Liver (tissue), 3 donors: ENCODE measurements at regions not wholly inside any gene's neighbourhood (a gene's known extent, or its start where the extent isn't known, plus 50 kb on each side); places are given as distances from the start of the nearest gene placed in this dataset.

ENCODE experiments used
- CTCF ChIP-seq: fragments of 150-350 bp; IDR thresholded peaks from 2 replicates; pipeline ENCODE4 v1.5.1; 2017; ENCODE audit warnings: improper control_type of control experiment, low read depth, low read length; ENCODE audit not compliant: missing input control
- EGR1 ChIP-seq, 2 donors: IDR thresholded peaks; 2 replicates each; pipeline ENCODE4 v1.6.1; 2016 to 2018; ENCODE audit warnings: antibody characterized with exemption in 2 of 2, low read depth in 2 of 2
- FOXA1 ChIP-seq: IDR thresholded peaks from 2 replicates; pipeline ENCODE4 v1.6.1; 2016; ENCODE audit warnings: antibody characterized with exemption
- HNF4G ChIP-seq: IDR thresholded peaks from 2 replicates; pipeline ENCODE4 v1.6.1; 2016; ENCODE audit warnings: antibody characterized with exemption
- NR2F2 ChIP-seq: IDR thresholded peaks from 2 replicates; pipeline ENCODE4 v1.6.1; 2016; ENCODE audit warnings: antibody characterized with exemption
- RAD21 ChIP-seq, 2 donors: IDR thresholded peaks; 2 replicates each; pipeline ENCODE4 v1.6.1; 2016; ENCODE audit warnings: antibody characterized with exemption in 2 of 2, mild to moderate bottlenecking in 2 of 2
- SP1 ChIP-seq: IDR thresholded peaks from 2 replicates; pipeline ENCODE4 v1.6.1; 2018; ENCODE audit warnings: antibody characterized with exemption, mild to moderate bottlenecking
- TAF1 ChIP-seq: conservative IDR thresholded peaks from 2 replicates; pipeline ENCODE4 v1.6.1; 2016; ENCODE audit warnings: antibody characterized with exemption, mild to moderate bottlenecking
- YY1 ChIP-seq: IDR thresholded peaks from 2 replicates; pipeline ENCODE4 v1.6.1; 2016; ENCODE audit warnings: antibody characterized with exemption, mild to moderate bottlenecking
- TF ChIP-seq, protein P1 (sequence below): IDR thresholded peaks from 2 replicates; pipeline ENCODE4 v1.6.1; 2016; ENCODE audit warnings: antibody characterized with exemption
- TF ChIP-seq, protein P2 (sequence below): IDR thresholded peaks from 2 replicates; pipeline ENCODE4 v1.6.1; 2016; ENCODE audit warnings: antibody characterized with exemption
- donor health status: healthy.
- donor health status: healthy.

DNA sequence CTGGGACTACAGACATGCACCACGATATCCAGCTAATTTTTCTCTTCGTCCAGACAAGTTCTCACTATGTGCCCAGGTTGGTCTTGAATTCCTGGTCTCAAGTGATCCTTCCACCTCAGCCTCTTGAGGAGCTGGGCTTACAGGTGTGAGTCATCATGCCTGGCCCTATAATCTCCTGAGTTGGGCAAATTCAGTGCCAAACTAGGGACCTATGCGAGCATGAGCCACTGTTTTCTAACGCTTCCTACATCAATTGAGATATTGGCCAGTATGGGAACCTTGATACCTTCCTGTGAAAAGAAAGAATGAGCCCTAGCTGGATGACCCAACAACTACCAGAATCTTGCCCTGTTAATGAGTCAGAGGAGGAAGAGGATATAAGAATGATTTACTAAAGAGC lies 585.2 kb downstream of the C12orf50 start:
- TF ChIP-seq CTCF (no peak), HNF4G (no peak), NR2F2 (no peak), FOXA1 (no peak), YY1 (no peak), SP1 (no peak), RAD21 (IDR thresholded peaks at IDR 0.05) (no peak), TAF1 (no peak), EGR1 (IDR thresholded peaks at IDR 0.05; ENCODE audit: low read depth in 2 of 2) (no peak)
- TF ChIP-seq, protein P1, sequence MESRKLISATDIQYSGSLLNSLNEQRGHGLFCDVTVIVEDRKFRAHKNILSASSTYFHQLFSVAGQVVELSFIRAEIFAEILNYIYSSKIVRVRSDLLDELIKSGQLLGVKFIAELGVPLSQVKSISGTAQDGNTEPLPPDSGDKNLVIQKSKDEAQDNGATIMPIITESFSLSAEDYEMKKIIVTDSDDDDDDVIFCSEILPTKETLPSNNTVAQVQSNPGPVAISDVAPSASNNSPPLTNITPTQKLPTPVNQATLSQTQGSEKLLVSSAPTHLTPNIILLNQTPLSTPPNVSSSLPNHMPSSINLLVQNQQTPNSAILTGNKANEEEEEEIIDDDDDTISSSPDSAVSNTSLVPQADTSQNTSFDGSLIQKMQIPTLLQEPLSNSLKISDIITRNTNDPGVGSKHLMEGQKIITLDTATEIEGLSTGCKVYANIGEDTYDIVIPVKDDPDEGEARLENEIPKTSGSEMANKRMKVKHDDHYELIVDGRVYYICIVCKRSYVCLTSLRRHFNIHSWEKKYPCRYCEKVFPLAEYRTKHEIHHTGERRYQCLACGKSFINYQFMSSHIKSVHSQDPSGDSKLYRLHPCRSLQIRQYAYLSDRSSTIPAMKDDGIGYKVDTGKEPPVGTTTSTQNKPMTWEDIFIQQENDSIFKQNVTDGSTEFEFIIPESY, result no peak
- TF ChIP-seq, protein P2, sequence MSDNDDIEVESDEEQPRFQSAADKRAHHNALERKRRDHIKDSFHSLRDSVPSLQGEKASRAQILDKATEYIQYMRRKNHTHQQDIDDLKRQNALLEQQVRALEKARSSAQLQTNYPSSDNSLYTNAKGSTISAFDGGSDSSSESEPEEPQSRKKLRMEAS, result no peak
